Thoracic aorta (tissue), 2 donors: ENCODE measurements at regions not wholly inside any gene's neighbourhood (a gene's known extent, or its start where the extent isn't known, plus 50 kb on each side); places are given as distances from the start of the nearest gene placed in this dataset.

Experiments used
- ATAC-seq: fragments of 150-250 bp; one replicate; pipeline ENCODE4 v1.8.0; 2017; ENCODE audit warnings: low read depth; ENCODE audit not compliant: insufficient number of reproducible peaks, low FRiP score
- DNase-seq: peaks from one replicate; pipeline ENCODE4 v3.0.0-alpha.2; 2020; ENCODE audit warnings: low spot score
- H3K27ac ChIP-seq, 2 donors: fragments of 200-600 bp; sonication (generic); 1 replicate in 1 of 2; 2 replicates in 1 of 2; pipeline ENCODE4 v1.5.1; 2016; ENCODE audit warnings: mild to moderate bottlenecking in 2 of 2, moderate library complexity in 2 of 2
- H3K27me3 ChIP-seq: fragments of 200-600 bp; sonication (generic); replicated peaks from 2 replicates; pipeline ENCODE4 v1.6.0; 2016; ENCODE audit warnings: mild to moderate bottlenecking; ENCODE audit not compliant: insufficient read depth
- H3K36me3 ChIP-seq: fragments of 200-600 bp; sonication (generic); one replicate; pipeline ENCODE4 v1.5.1; 2016
- H3K4me1 ChIP-seq, 2 donors: fragments of 200-600 bp; sonication (generic); 1 replicate in 1 of 2; 2 replicates in 1 of 2; pipeline versions ENCODE4 v1.5.1 to v1.6.0; 2016; ENCODE audit warnings: low read depth in 2 of 2, mild to moderate bottlenecking in 1 of 2; ENCODE audit not compliant: control insufficient read depth in 1 of 2
- H3K4me3 ChIP-seq: fragments of 200-600 bp; sonication (generic); 2 replicates; pipeline ENCODE4 v1.5.1; 2016; ENCODE audit warnings: mild to moderate bottlenecking
- H3K9me3 ChIP-seq: fragments of 200-600 bp; sonication (generic); 2 replicates; pipeline ENCODE4 v1.5.1; 2016
- CTCF ChIP-seq: fragments of 200-600 bp; sonication (generic); IDR thresholded peaks from one replicate; pipeline ENCODE4 v1.5.1; 2019; ENCODE audit warnings: antibody characterized with exemption

- no peak for TF ChIP-seq CTCF
These were observed 220.7 kb upstream of the DEFB112 start for GRCh38 chr6:50270415-50270814.

GRCh38 chr6:50271266-50271665 is 221.5 kb upstream of the DEFB112 start:
- Histone ChIP-seq H3K36me3 (no peaks in the 10 kb centered on the region), H3K4me1 (no peaks in the 10 kb centered on the region), H3K27ac (no peak overlapping the region), H3K9me3 (no peaks in the 10 kb centered on the region), H3K4me3 (no peak overlapping the region), H3K27me3 (no peaks in the 10 kb centered on the region)
- ATAC-seq, result no peak
- DNase-seq, result no peak
- no peak for TF ChIP-seq CTCF

More at GRCh38 chr6:50270415-50270814, 220.7 kb upstream of the DEFB112 start:
- H3K27ac ChIP-seq, result no peak overlapping the region
- H3K4me1 ChIP-seq, result no peaks in the 10 kb centered on the region
- no peak overlapping the region for H3K4me3 ChIP-seq
- no peaks in the 10 kb centered on the region for H3K27me3 ChIP-seq
- DNase-seq (no peak), ATAC-seq (no peak)
- H3K9me3 ChIP-seq, result no peaks in the 10 kb centered on the region
- no peaks in the 10 kb centered on the region for H3K36me3 ChIP-seq

- DNase-seq, result no peak
- no peaks in the 10 kb centered on the region for H3K9me3 ChIP-seq
- no peaks in the 10 kb centered on the region for H3K4me1 ChIP-seq
- H3K36me3 ChIP-seq, result no peaks in the 10 kb centered on the region
- TF ChIP-seq CTCF, result no peak
- no peaks in the 10 kb centered on the region for H3K27me3 ChIP-seq
- no peak overlapping the region for H3K27ac ChIP-seq
- H3K4me3 ChIP-seq, result no peak overlapping the region
- ATAC-seq, result no peak
These were observed 222.1 kb upstream of the DEFB112 start for GRCh38 chr6:50271817-50272216.

- Histone ChIP-seq H3K4me1 (no peaks in the 10 kb centered on the region), H3K27ac (no peak overlapping the region), H3K9me3 (no peaks in the 10 kb centered on the region), H3K4me3 (no peak overlapping the region), H3K27me3 (no peaks in the 10 kb centered on the region), H3K36me3 (no peaks in the 10 kb centered on the region)
- no peak for TF ChIP-seq CTCF
- no peak for DNase-seq
- ATAC-seq, result no peak
These were observed 222.9 kb upstream of the DEFB112 start for GRCh38 chr6:50272611-50273010.

- no peaks in the 10 kb centered on the region for H3K27me3 ChIP-seq
- DNase-seq (no peak), ATAC-seq (no peak)
- H3K4me1 ChIP-seq, result no peaks in the 10 kb centered on the region
- H3K36me3 ChIP-seq, result no peaks in the 10 kb centered on the region
- no peak overlapping the region for H3K27ac ChIP-seq
- no peaks in the 10 kb centered on the region for H3K9me3 ChIP-seq
- TF ChIP-seq CTCF, result no peak
- no peak overlapping the region for H3K4me3 ChIP-seq
These were observed 227.1 kb upstream of the DEFB112 start for GRCh38 chr6:50276771-50277261.
